Astrocyte (in vitro differentiated cells and primary cell): ENCODE measurements at regions not wholly inside any gene's neighbourhood (a gene's known extent, or its start where the extent isn't known, plus 50 kb on each side); places are given as distances from the start of the nearest gene placed in this dataset.

Experiments used
- CTCF ChIP-seq: IDR thresholded peaks from 2 replicates; pipeline ENCODE4 v1.5.1; 2011; ENCODE audit warnings: low read depth, mild to moderate bottlenecking, inconsistent platforms, low read length, moderate library complexity; ENCODE audit not compliant: insufficient read depth
- EZH2 ChIP-seq: IDR thresholded peaks from 2 replicates; pipeline ENCODE4 v1.6.1; 2012; ENCODE audit warnings: mild to moderate bottlenecking, low read length, inconsistent platforms; ENCODE audit not compliant: insufficient read depth

DNA sequence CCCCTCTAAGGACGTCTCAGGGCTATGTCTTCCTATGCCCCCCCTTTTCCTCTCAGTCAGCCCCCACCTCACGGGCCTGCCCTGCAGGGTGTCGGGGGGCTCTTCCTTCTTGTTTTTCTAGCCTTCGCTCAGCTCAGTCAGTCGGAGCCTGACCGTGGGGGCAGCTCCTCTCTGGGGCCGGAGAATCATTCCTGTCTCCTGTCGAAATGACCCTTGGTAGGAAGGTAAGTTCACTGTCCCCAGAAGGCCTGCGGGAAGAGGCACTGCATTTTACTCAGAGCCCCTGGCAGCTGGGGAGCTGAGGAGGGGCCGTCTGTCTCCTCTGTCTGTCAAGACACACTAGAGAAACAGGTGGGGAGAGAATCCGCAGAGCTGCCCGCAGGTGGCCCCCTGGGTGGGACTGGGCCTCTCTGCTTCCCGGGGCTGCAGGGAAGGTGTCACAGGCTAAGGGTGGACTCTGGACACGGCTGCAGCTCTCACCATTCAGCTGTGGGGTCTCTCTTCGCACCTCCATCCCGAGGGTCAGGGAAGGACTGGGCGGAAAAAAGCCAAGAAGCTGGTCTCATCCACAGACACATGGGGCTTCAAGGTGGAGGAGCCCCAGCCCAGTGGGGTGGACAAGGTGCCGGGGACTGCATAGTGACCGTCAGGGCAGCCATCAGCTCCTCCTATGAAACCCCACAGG is 112.8 kb upstream of the TNRC6C start:
- TF ChIP-seq CTCF (no peak), EZH2 (no peak)
